Vagina (tissue), 2 donors: ENCODE measurements at regions not wholly inside any gene's neighbourhood (a gene's known extent, or its start where the extent isn't known, plus 50 kb on each side); places are given as distances from the start of the nearest gene placed in this dataset.

Experiments used
- CTCF ChIP-seq, 3 experiments: fragments of 450-650 bp in 2 of 3; fragments of 200-600 bp in 1 of 3; sonication (generic) in 1 of 3; IDR thresholded peaks; one replicate each; pipeline ENCODE4 v1.5.1; 2017 to 2019; ENCODE audit warnings: antibody characterized with exemption in 3 of 3, mild to moderate bottlenecking in 2 of 3, moderate library complexity in 2 of 3
- POLR2A ChIP-seq, 2 donors: fragments of 450-650 bp; IDR thresholded peaks; one replicate each; pipeline ENCODE4 v1.6.1; 2017; ENCODE audit warnings: antibody characterized with exemption in 2 of 2, mild to moderate bottlenecking in 2 of 2, moderate library complexity in 2 of 2
- POLR2AphosphoS5 ChIP-seq, 2 donors: sonication (generic); formaldehyde crosslinking; IDR thresholded peaks; one replicate each; pipeline ENCODE4 v1.9.0; 2017; ENCODE audit warnings: antibody characterized with exemption in 2 of 2, mild to moderate bottlenecking in 2 of 2, low read depth in 1 of 2; ENCODE audit not compliant: insufficient read depth in 1 of 2

DNA sequence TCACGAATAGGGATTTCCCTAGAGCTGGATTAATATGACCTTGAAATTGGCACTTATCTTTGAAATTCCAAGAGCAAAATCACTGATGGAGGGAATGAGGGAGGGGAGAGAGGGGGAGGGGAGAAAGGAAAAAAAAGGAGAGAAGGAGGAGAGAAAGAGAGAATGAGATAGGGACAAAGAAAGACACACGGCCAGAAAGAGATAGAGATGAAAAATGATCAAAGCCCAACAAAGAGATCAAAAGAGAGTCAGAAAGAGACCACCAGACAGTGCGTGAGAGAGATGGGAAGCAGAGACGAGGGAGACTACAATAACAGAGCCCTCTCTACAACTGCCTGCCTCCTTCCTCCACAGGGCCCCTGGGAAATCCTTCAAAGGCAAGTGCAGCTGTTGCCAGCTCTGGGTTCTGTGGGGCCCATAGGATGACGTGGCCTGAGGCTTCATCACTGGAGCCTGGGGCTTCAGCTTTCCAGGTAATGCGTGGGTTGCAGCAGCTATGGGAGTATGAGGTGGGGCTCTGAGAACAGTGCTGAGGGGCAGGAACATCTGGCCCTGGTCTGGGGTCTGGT, 58.3 kb upstream of the SHB start:
- TF ChIP-seq POLR2A (IDR thresholded peaks at IDR 0.05), result no peak
- no peak for TF ChIP-seq CTCF (IDR thresholded peaks at IDR 0.05)
- no peak for TF ChIP-seq POLR2AphosphoS5 (IDR thresholded peaks at IDR 0.05; ENCODE audit: insufficient read depth in 1 of 2, low read depth in 1 of 2)
